ENCODE measurements at regions not wholly inside any gene's neighbourhood (a gene's known extent, or its start where the extent isn't known, plus 50 kb on each side); places are given as distances from the start of the nearest gene placed in this dataset.

DNA sequence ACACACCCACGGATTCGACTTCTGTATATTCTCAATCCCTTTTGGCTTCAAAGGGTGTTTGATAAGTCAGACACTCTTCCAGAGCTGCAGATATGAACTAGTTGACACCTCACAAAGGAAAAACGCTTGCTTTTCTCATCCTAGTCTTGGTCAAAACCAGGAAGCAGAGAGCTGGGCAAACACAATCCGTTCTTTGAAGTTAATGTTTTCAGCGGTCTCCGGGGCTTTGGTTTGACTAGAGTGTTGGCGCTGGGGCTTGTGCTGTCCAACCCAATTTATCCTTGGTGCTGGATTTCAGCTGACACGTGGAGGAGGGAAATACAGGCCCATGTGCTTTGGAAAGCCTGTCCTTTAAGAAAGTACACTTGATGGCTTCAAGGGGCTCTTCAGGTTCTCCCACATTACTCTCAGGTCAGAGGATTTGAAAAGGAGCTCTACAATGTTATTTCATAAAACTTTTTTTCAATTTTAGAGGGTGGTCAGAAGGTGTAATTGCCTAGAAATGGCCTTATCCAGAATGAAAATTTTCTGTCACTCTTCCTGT, 985.8 kb downstream of the VRK1 start:
- Mint-ChIP-seq H3K4me1 (ENCODE audit: low read depth, unreplicated experiment) (no peaks in the 10 kb centered on the region), H3K4me3 (ENCODE audit: unreplicated experiment) (no peak overlapping the region), H3K9me3 (ENCODE audit: unreplicated experiment) (no peaks in the 10 kb centered on the region), H3K36me3 (ENCODE audit: low read depth, unreplicated experiment) (no peaks in the 10 kb centered on the region), H3K27me3 (ENCODE audit: low read depth, unreplicated experiment) (peaks cover 2% of the 10 kb centered on the region), H3K27ac (ENCODE audit: unreplicated experiment) (no peak overlapping the region)
- H3K79me2 ChIP-seq (ENCODE audit: insufficient read depth, low read length): no peaks in the 10 kb centered on the region
- no peak overlapping the region for H3K4me3 ChIP-seq (ENCODE audit: insufficient read depth, low read depth, low read length)
- no peak overlapping the region for H3K27ac ChIP-seq (ENCODE audit: low read depth, low read length)
- no peaks in the 10 kb centered on the region for H3K36me3 ChIP-seq (ENCODE audit: insufficient read depth, low read length)
- H2AFZ ChIP-seq (ENCODE audit: low read depth, low read length): no peak overlapping the region
- TF ChIP-seq CTCF (IDR thresholded peaks at IDR 0.05; ENCODE audit: insufficient read depth, low read depth, low read length) (no peak), EZH2 (IDR thresholded peaks at IDR 0.05; ENCODE audit: insufficient read depth, low read length) (no peak)
- H3K4me1 ChIP-seq (ENCODE audit: insufficient read depth, low read length): no peaks in the 10 kb centered on the region
- H4K20me1 ChIP-seq (ENCODE audit: insufficient read depth, low read length): no peaks in the 10 kb centered on the region
- H3K4me2 ChIP-seq (ENCODE audit: low read length): no peak overlapping the region
- no peaks in the 10 kb centered on the region for H3K9me3 ChIP-seq (ENCODE audit: insufficient read depth, low read depth, low read length)
- FAIRE-seq: no peak
- H3K27me3 ChIP-seq (ENCODE audit: insufficient read depth, low read length): no peaks in the 10 kb centered on the region
- no peak for DNase-seq (ENCODE audit: low read depth)
- no peak overlapping the region for H3K9ac ChIP-seq (ENCODE audit: low read length)

- Histone ChIP-seq H3K27ac (ENCODE audit: low read depth, low read length) (no peak overlapping the region), H3K36me3 (ENCODE audit: insufficient read depth, low read length) (no peaks in the 10 kb centered on the region), H3K4me3 (ENCODE audit: insufficient read depth, low read depth, low read length) (no peak overlapping the region), H3K27me3 (ENCODE audit: insufficient read depth, low read length) (no peaks in the 10 kb centered on the region), H2AFZ (ENCODE audit: low read depth, low read length) (no peak overlapping the region), H3K9ac (ENCODE audit: low read length) (no peak overlapping the region), H3K4me2 (ENCODE audit: low read length) (no peak overlapping the region), H3K79me2 (ENCODE audit: insufficient read depth, low read length) (no peaks in the 10 kb centered on the region), H3K9me3 (ENCODE audit: insufficient read depth, low read depth, low read length) (no peaks in the 10 kb centered on the region), H3K4me1 (ENCODE audit: insufficient read depth, low read length) (no peaks in the 10 kb centered on the region), H4K20me1 (ENCODE audit: insufficient read depth, low read length) (no peaks in the 10 kb centered on the region)
- FAIRE-seq (no peak), DNase-seq (ENCODE audit: low read depth) (no peak)
- peaks cover 6% of the 10 kb centered on the region for H3K27me3 Mint-ChIP-seq (ENCODE audit: low read depth, unreplicated experiment)
- no peak overlapping the region for H3K27ac Mint-ChIP-seq (ENCODE audit: unreplicated experiment)
- H3K9me3 Mint-ChIP-seq (ENCODE audit: unreplicated experiment): no peaks in the 10 kb centered on the region
- no peak overlapping the region for H3K4me3 Mint-ChIP-seq (ENCODE audit: unreplicated experiment)
- TF ChIP-seq EZH2 (IDR thresholded peaks at IDR 0.05; ENCODE audit: insufficient read depth, low read length): no peak
- TF ChIP-seq CTCF (IDR thresholded peaks at IDR 0.05; ENCODE audit: insufficient read depth, low read depth, low read length): no peak
- H3K36me3 Mint-ChIP-seq (ENCODE audit: low read depth, unreplicated experiment): no peaks in the 10 kb centered on the region
- H3K4me1 Mint-ChIP-seq (ENCODE audit: low read depth, unreplicated experiment): no peaks in the 10 kb centered on the region
Measured at GRCh38 chr14:97785495-97785894, 988.3 kb downstream of the VRK1 start.

DNA sequence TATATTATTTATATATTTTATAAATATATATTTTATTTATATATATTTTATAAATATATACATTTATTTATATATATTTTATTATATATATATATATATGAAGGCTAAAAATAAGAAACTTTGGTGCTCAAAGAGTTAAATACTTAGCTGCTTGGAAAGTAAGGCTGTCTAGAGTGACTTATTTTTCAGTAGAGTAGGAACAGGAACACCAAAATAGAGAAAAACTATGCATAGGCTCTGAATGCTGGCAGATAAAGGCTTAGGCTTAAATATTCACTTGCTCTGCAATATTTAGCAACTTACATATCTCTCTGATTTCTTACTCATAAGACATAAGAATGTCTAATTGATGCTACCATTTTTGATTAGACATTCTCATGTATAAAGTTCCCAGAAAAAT, 991.2 kb downstream of the VRK1 start:
- TF ChIP-seq EZH2 (IDR thresholded peaks at IDR 0.05; ENCODE audit: insufficient read depth, low read length) (no peak), CTCF (IDR thresholded peaks at IDR 0.05; ENCODE audit: insufficient read depth, low read depth, low read length) (no peak)
- no peaks in the 10 kb centered on the region for H3K36me3 ChIP-seq (ENCODE audit: insufficient read depth, low read length)
- H4K20me1 ChIP-seq (ENCODE audit: insufficient read depth, low read length): no peaks in the 10 kb centered on the region
- H3K4me1 Mint-ChIP-seq (ENCODE audit: low read depth, unreplicated experiment): no peaks in the 10 kb centered on the region
- no peaks in the 10 kb centered on the region for H3K36me3 Mint-ChIP-seq (ENCODE audit: low read depth, unreplicated experiment)
- H3K9me3 ChIP-seq (ENCODE audit: insufficient read depth, low read depth, low read length): no peaks in the 10 kb centered on the region
- no peaks in the 10 kb centered on the region for H3K27me3 ChIP-seq (ENCODE audit: insufficient read depth, low read length)
- no peak overlapping the region for H3K27ac Mint-ChIP-seq (ENCODE audit: unreplicated experiment)
- H3K4me2 ChIP-seq (ENCODE audit: low read length): no peak overlapping the region
- no peak for DNase-seq (ENCODE audit: low read depth)
- H2AFZ ChIP-seq (ENCODE audit: low read depth, low read length): no peak overlapping the region
- no peak overlapping the region for H3K4me3 ChIP-seq (ENCODE audit: insufficient read depth, low read depth, low read length)
- H3K4me3 Mint-ChIP-seq (ENCODE audit: unreplicated experiment): no peak overlapping the region
- no peaks in the 10 kb centered on the region for H3K4me1 ChIP-seq (ENCODE audit: insufficient read depth, low read length)
- no peaks in the 10 kb centered on the region for H3K9me3 Mint-ChIP-seq (ENCODE audit: unreplicated experiment)
- no peak for FAIRE-seq
- H3K27me3 Mint-ChIP-seq (ENCODE audit: low read depth, unreplicated experiment): peaks cover 6% of the 10 kb centered on the region
- H3K9ac ChIP-seq (ENCODE audit: low read length): no peak overlapping the region
- no peak overlapping the region for H3K27ac ChIP-seq (ENCODE audit: low read depth, low read length)
- no peaks in the 10 kb centered on the region for H3K79me2 ChIP-seq (ENCODE audit: insufficient read depth, low read length)

Data from astrocyte (in vitro differentiated cells and primary cell).